ENCODE measurements at regions not wholly inside any gene's neighbourhood (a gene's known extent, or its start where the extent isn't known, plus 50 kb on each side); places are given as distances from the start of the nearest gene placed in this dataset.

DNA sequence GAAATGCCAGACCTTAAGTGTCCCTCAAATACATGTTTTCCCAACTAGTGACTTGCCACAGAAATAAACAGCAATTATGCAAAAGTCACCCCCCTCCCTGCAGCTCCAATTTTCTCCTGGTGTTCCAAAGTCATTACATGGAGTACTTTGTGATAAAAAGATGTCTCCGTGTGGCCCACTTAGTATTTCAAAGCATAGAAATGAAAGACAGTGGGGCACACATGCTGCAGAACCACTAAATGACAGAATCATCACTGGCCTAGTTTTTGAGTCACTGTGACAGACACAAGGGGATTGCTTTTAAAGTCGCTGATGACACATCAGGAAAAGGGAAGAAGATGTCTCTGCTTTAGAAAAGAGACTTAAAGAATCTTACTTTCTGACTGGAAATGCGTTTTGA is 323.4 kb downstream of the PSAT1 start:
- WGBS, 2 donors, result 70 to 75% methylated on average over 3 of the region's 3 CpGs
- intact Hi-C loops (cut with DNase I; ENCODE audit: low total_unique reads), result no loop called here
- no peak overlapping the region for H3K4me3 ChIP-seq (ENCODE audit: low read depth, poor library complexity, severe bottlenecking)
- no peak for DNase-seq (ENCODE audit: low spot score in 2 of 2)
- TF ChIP-seq CTCF (IDR thresholded peaks at IDR 0.05) (no peak), POLR2A (IDR thresholded peaks at IDR 0.05) (no peak)

- WGBS, 2 donors, result 87% methylated on average over 5 of the region's 5 CpGs
- no peak overlapping the region for H3K4me3 ChIP-seq (ENCODE audit: low read depth, poor library complexity, severe bottlenecking)
- TF ChIP-seq POLR2A (IDR thresholded peaks at IDR 0.05) (no peak), CTCF (IDR thresholded peaks at IDR 0.05) (no peak)
- intact Hi-C loops (cut with DNase I; ENCODE audit: low total_unique reads), result no loop called here
- DNase-seq (ENCODE audit: low spot score in 2 of 2), result no peak
These were observed 323.8 kb downstream of the PSAT1 start for GRCh38 chr9:78620764-78621163.

DNA sequence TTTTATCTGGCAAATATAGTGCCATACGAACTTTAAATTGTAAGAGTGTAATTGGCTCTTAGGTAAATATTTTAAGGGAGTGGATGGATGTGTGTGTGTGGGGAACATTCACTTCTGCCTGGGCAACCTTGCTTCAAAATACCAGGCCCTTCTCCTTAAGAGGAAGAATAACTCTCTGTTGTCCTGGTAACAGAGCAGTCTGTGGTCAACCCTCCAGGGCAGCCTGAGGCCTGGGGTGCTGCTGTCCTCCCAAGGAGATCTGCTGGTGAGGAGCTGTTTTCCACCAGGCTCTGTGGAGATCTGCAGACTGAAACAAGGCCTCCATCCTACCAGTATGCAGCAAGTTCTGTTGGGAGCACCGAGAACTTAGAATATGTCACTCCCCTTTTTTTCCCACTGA is 325.2 kb downstream of the PSAT1 start:
- DNase-seq (ENCODE audit: low spot score in 2 of 2), result no peak
- TF ChIP-seq CTCF (IDR thresholded peaks at IDR 0.05) (no peak), POLR2A (IDR thresholded peaks at IDR 0.05) (no peak)
- H3K4me3 ChIP-seq (ENCODE audit: low read depth, poor library complexity, severe bottlenecking), result no peak overlapping the region
- 82 to 93% methylated on average over 2 of the region's 2 CpGs for WGBS, 2 donors
- intact Hi-C loops (cut with DNase I; ENCODE audit: low total_unique reads), result no loop called here

DNA sequence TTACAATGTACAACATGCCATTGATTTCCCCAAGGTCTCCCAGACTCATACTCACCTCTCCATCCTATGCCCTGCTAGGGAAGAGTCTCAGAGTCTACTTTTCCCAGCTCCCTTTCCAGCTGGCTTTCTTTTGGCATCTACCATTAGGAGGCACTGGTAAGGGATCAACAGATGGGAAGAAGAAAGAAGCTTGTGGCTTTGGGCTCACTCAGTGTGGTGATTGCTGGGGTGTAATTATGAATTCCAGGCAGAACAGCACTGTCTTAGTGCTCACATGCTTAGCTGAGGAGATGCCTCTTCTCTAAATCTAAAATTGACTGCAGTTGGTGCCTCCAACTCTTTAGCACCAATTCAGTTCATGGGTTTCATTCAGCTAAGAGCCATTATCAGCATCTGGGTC is 330.0 kb downstream of the PSAT1 start:
- no peak overlapping the region for H3K4me3 ChIP-seq (ENCODE audit: low read depth, poor library complexity, severe bottlenecking)
- intact Hi-C loops (cut with DNase I; ENCODE audit: low total_unique reads), result no loop called here
- no peak for DNase-seq (ENCODE audit: low spot score in 2 of 2)
- TF ChIP-seq POLR2A (IDR thresholded peaks at IDR 0.05) (no peak), CTCF (IDR thresholded peaks at IDR 0.05) (no peak)

GRCh38 chr9:78630966-78631365 is 334.0 kb downstream of the PSAT1 start:
- TF ChIP-seq POLR2A (IDR thresholded peaks at IDR 0.05), result no peak
- no peak for TF ChIP-seq CTCF (IDR thresholded peaks at IDR 0.05)
- no peak overlapping the region for H3K4me3 ChIP-seq (ENCODE audit: low read depth, poor library complexity, severe bottlenecking)
- intact Hi-C loops (cut with DNase I; ENCODE audit: low total_unique reads), result no loop called here
- no peak for DNase-seq (ENCODE audit: low spot score in 2 of 2)
- 38% methylated on average over 4 of the region's 4 CpGs for WGBS, 2 donors

- 66 to 77% methylated on average over 4 of the region's 4 CpGs for WGBS, 2 donors
- intact Hi-C loops (cut with DNase I; ENCODE audit: low total_unique reads), result no loop called here
- DNase-seq (ENCODE audit: low spot score in 2 of 2), result no peak
- no peak for TF ChIP-seq CTCF (IDR thresholded peaks at IDR 0.05)
- TF ChIP-seq POLR2A (IDR thresholded peaks at IDR 0.05), result no peak
- H3K4me3 ChIP-seq (ENCODE audit: low read depth, poor library complexity, severe bottlenecking), result no peak overlapping the region
These were observed 343.8 kb downstream of the PSAT1 start for GRCh38 chr9:78640728-78641127.
